PC-9 (cell line): ENCODE measurements at regions not wholly inside any gene's neighbourhood (a gene's known extent, or its start where the extent isn't known, plus 50 kb on each side); places are given as distances from the start of the nearest gene placed in this dataset.
A peak's percentile ranks its signal among the peaks of the same experiment; 100 is the strongest.

Source experiments
- BruUV-seq: library from RNA; stranded (reverse); fragments of 400-500 nt; replicated peaks from 2 replicates; lab custom pipeline; 2021; lab: Mats Ljungman, UMichigan
- CTCF ChIA-PET: fragments of 300-600 bp; sonication (Branson Sonifier 250); formaldehyde crosslinking; loops from one replicate; lab custom pipeline; 2022; ENCODE audit warnings: antibody characterized with exemption; lab: Charles Lee
- POLR2A ChIA-PET: fragments of 300-600 bp; sonication (Branson Sonifier 250); formaldehyde crosslinking; loops from one replicate; lab custom pipeline; 2022; ENCODE audit warnings: antibody characterized with exemption; ENCODE audit not compliant: unreplicated experiment; lab: Charles Lee
- DNase-seq, 2 experiments: peaks; one replicate each; pipeline versions ENCODE4 v3.0.0 to v3.0.0-alpha.2; 2015 to 2022; ENCODE audit warnings: mixed read lengths in 1 of 2
- H2AFZ ChIP-seq: fragments of 200-600 bp; sonication (generic); 2 replicates; pipeline ENCODE4 v1.8.1; 2017; ENCODE audit warnings: antibody characterized with exemption
- H3F3A ChIP-seq: fragments of 200-600 bp; sonication (generic); 2 replicates; pipeline ENCODE4 v1.8.1; 2017; ENCODE audit warnings: antibody characterized with exemption, mild to moderate bottlenecking, low read depth; ENCODE audit not compliant: insufficient read depth
- H3K27ac ChIP-seq: fragments of 200-600 bp; sonication (generic); 2 replicates; pipeline ENCODE4 v1.6.1; 2016; ENCODE audit warnings: mixed run types
- H3K27me3 ChIP-seq: fragments of 200-600 bp; sonication (generic); 2 replicates; pipeline ENCODE4 v1.6.1; 2016; ENCODE audit warnings: low read depth, mixed run types; ENCODE audit not compliant: insufficient read depth
- H3K36me3 ChIP-seq: fragments of 200-600 bp; sonication (generic); 2 replicates; pipeline ENCODE4 v1.6.1; 2016; ENCODE audit warnings: low read depth, mixed run types
- H3K4me1 ChIP-seq: fragments of 200-600 bp; sonication (generic); replicated peaks from 2 replicates; pipeline ENCODE4 v1.6.1; 2016; ENCODE audit warnings: mixed run types; ENCODE audit not compliant: insufficient read depth
- H3K4me2 ChIP-seq: fragments of 200-600 bp; sonication (generic); 2 replicates; pipeline ENCODE4 v1.6.1; 2017; ENCODE audit warnings: mixed run types
- H3K4me3 ChIP-seq: fragments of 200-600 bp; sonication (generic); 2 replicates; pipeline ENCODE4 v1.6.1; 2016; ENCODE audit warnings: mixed run types
- H3K79me2 ChIP-seq: fragments of 200-600 bp; sonication (generic); 2 replicates; pipeline ENCODE4 v1.6.1; 2017; ENCODE audit warnings: low read depth, mixed run types
- H3K9me2 ChIP-seq: fragments of 200-600 bp; sonication (generic); 2 replicates; pipeline ENCODE4 v1.8.1; 2017; ENCODE audit warnings: mild to moderate bottlenecking; ENCODE audit not compliant: insufficient read depth
- H3K9me3 ChIP-seq: fragments of 200-600 bp; sonication (generic); 2 replicates; pipeline ENCODE4 v1.8.1; 2016; ENCODE audit warnings: low read depth; ENCODE audit not compliant: insufficient read depth
- H4K20me1 ChIP-seq: fragments of 200-600 bp; sonication (generic); 2 replicates; pipeline ENCODE4 v1.8.1; 2017; ENCODE audit not compliant: insufficient read depth
- EZH2 ChIP-seq: fragments of 200-600 bp; sonication (generic); IDR thresholded peaks from 2 replicates; pipeline ENCODE4 v1.8.0; 2017; ENCODE audit warnings: antibody characterized with exemption, low read depth
- intact Hi-C: fragments of 100-400 bp; cut with micrococcal nuclease; formaldehyde crosslinking; loops from one replicate; pipeline ENCODE4 v1.10.0; 2022; ENCODE audit not compliant: unreplicated experiment
- TF ChIP-seq, protein P1 (sequence below): fragments of 200-600 bp; sonication (generic); conservative IDR thresholded peaks from 2 replicates; pipeline ENCODE4 v1.6.1; 2017; ENCODE audit warnings: mixed run types, antibody characterized with exemption, mild to moderate bottlenecking, moderate library complexity

DNA sequence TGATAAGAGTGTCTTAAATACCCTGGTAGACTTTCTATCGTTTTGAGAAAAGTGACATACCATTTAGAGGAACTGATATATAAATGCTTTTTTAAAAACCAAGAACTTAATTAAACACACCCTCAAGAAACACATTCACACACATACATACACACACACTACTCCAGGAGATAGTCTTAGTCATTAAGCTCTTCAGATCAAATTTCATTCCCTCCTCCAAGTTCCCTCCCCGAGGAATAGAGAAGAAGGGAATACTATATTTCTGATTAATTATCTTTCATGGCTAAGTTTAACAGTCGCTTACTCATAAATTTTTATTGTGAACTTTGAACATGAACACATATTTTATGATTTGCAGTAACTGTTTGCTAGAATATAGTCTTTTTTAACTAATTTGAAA, 1109.5 kb downstream of the SLITRK1 start:
- intact Hi-C loops = no loop called here
- no peak overlapping the region for H3K4me3 ChIP-seq
- H3K79me2 ChIP-seq = no peaks in the 10 kb centered on the region
- no peaks in the 10 kb centered on the region for H3K9me3 ChIP-seq
- H3K9me2 ChIP-seq = no peaks in the 10 kb centered on the region
- no peak overlapping the region for H3K4me2 ChIP-seq
- ChIA-PET POLR2A (no interaction called here), CTCF (no interaction called here)
- H4K20me1 ChIP-seq = no peaks in the 10 kb centered on the region
- H2AFZ ChIP-seq = no peak overlapping the region
- TF ChIP-seq, protein P1, sequence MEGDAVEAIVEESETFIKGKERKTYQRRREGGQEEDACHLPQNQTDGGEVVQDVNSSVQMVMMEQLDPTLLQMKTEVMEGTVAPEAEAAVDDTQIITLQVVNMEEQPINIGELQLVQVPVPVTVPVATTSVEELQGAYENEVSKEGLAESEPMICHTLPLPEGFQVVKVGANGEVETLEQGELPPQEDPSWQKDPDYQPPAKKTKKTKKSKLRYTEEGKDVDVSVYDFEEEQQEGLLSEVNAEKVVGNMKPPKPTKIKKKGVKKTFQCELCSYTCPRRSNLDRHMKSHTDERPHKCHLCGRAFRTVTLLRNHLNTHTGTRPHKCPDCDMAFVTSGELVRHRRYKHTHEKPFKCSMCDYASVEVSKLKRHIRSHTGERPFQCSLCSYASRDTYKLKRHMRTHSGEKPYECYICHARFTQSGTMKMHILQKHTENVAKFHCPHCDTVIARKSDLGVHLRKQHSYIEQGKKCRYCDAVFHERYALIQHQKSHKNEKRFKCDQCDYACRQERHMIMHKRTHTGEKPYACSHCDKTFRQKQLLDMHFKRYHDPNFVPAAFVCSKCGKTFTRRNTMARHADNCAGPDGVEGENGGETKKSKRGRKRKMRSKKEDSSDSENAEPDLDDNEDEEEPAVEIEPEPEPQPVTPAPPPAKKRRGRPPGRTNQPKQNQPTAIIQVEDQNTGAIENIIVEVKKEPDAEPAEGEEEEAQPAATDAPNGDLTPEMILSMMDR = no peak
- TF ChIP-seq EZH2 = no peak
- DNase-seq = no peak
- BruUV-seq = no TSS peak
- no peaks in the 10 kb centered on the region for H3K4me1 ChIP-seq
- H3K27me3 ChIP-seq = no peaks in the 10 kb centered on the region
- H3K27ac ChIP-seq = no peak overlapping the region
- H3F3A ChIP-seq = no peaks in the 10 kb centered on the region
- H3K36me3 ChIP-seq = no peaks in the 10 kb centered on the region

DNA sequence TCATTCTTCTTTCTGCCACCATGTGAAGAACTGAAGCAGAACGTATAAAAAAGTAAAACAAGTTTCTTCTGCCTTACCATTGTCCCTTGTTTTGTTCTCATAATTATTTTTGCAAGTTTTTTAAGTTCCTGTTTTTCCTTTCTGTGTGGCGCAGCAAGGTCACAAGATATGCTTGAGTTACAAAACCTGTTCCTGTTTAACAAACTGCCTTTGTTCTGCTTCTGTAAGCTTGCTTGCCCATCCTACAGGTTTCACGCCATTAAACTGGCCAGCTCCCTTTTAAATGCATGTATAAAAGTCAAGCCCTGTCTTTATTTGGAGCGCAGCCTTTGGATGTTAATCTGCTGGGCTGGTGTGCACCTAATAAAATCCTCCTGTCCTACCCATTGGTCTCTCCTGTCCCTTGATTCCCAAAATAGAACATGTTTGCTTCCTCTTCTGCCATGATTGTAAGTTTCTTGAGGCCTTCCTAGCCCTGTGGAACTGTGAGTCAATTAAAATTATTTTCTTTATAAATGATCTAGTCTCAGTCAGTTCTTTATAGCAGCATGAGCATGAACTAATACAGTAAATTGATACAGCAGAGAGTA, 1115.4 kb downstream of the SLITRK1 start:
- H3K27me3 ChIP-seq = no peaks in the 10 kb centered on the region
- no peaks in the 10 kb centered on the region for H3F3A ChIP-seq
- POLR2A ChIA-PET = no interaction called here
- no peaks in the 10 kb centered on the region for H3K9me3 ChIP-seq
- intact Hi-C loops = no loop called here
- TF ChIP-seq, protein P1 = no peak
- no peak overlapping the region for H2AFZ ChIP-seq
- H3K9me2 ChIP-seq = no peaks in the 10 kb centered on the region
- no peak overlapping the region for H3K4me2 ChIP-seq
- no peaks in the 10 kb centered on the region for H3K36me3 ChIP-seq
- H3K4me3 ChIP-seq = no peak overlapping the region
- no peaks in the 10 kb centered on the region for H3K4me1 ChIP-seq
- no peak for DNase-seq
- CTCF ChIA-PET = no interaction called here
- BruUV-seq = no TSS peak
- no peaks in the 10 kb centered on the region for H3K79me2 ChIP-seq
- no peaks in the 10 kb centered on the region for H4K20me1 ChIP-seq
- H3K27ac ChIP-seq = no peak overlapping the region

DNA sequence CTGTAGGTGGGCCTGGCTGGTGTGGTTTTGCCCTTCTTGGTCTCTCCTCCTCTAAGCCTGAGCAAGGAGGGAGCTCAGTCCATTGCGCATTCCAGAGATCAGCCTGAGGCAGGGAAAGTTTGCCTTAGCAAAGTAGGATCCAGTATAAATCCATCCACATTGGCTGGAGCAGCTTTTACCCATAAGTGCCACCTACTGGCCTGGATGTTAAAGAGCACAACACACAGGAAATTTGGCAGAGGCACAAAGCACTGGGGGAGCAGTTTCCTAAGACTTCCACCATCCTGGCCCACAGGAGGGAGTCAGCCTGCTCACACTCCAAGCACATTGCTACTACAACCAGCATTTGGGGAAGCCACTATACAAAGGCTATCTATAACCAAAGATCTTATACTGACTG, 1124.2 kb downstream of the SLITRK1 start:
- Histone ChIP-seq H3K4me2 (no peak overlapping the region), H3F3A (no peaks in the 10 kb centered on the region), H3K9me3 (no peaks in the 10 kb centered on the region), H3K4me1 (no peaks in the 10 kb centered on the region), H3K9me2 (no peaks in the 10 kb centered on the region), H3K27ac (no peak overlapping the region), H3K79me2 (no peaks in the 10 kb centered on the region), H4K20me1 (no peaks in the 10 kb centered on the region; the same call in 1 of the 2 replicates), H3K36me3 (no peaks in the 10 kb centered on the region), H3K27me3 (no peaks in the 10 kb centered on the region), H3K4me3 (no peak overlapping the region), H2AFZ (no peak overlapping the region)
- TF ChIP-seq, protein P1 = peak; percentile 28; the same call in 1 of the 2 replicates
- no peak for TF ChIP-seq EZH2
- no peak for DNase-seq
- intact Hi-C loops = no loop called here
- CTCF ChIA-PET = no interaction called here
- BruUV-seq = no TSS peak
- POLR2A ChIA-PET = no interaction called here
